Cardiac septum (tissue), 1 donor: ENCODE measurements at regions not wholly inside any gene's neighbourhood (a gene's known extent, or its start where the extent isn't known, plus 50 kb on each side); places are given as distances from the start of the nearest gene placed in this dataset.

Experiments
- DNase-seq: peaks from one replicate; pipeline ENCODE4 v3.0.0-alpha.2; 2020; ENCODE audit warnings: low spot score
- intact Hi-C: fragments of 100-400 bp; cut with DNase I; formaldehyde crosslinking; loops from one replicate; pipeline ENCODE4 v1.14.0; 2022
- donor health status: DM: no; HTN: no; CAD: no.

- DNase-seq, result no peak
- intact Hi-C loops, result no loop called here
Measured at GRCh38 chr5:152813526-152813925, 408.4 kb upstream of the NMUR2 start.

- intact Hi-C loops, result no loop called here
- no peak for DNase-seq
Measured at GRCh38 chr5:152819891-152820290, 414.8 kb upstream of the NMUR2 start.

- intact Hi-C loops, result no loop called here
- DNase-seq, result no peak
Measured at GRCh38 chr5:152824316-152824715, 419.2 kb upstream of the NMUR2 start.

GRCh38 chr5:152838241-152838786, 433.2 kb upstream of the NMUR2 start:
- intact Hi-C loops, result no loop called here
- DNase-seq, result no peak

- DNase-seq, result no peak
- intact Hi-C loops, result no loop called here
Measured at GRCh38 chr5:152844713-152845112, 439.6 kb upstream of the NMUR2 start.

GRCh38 chr5:152853361-152853760, 448.3 kb upstream of the NMUR2 start:
- intact Hi-C loops, result no loop called here
- DNase-seq, result no peak

- intact Hi-C loops, result no loop called here
- DNase-seq, result no peak
Measured at GRCh38 chr5:152855441-152855840, 450.4 kb upstream of the NMUR2 start.

- DNase-seq, result no peak
- intact Hi-C loops, result no loop called here
Measured at GRCh38 chr5:152861231-152861630, 456.2 kb upstream of the NMUR2 start.

- intact Hi-C loops, result no loop called here
- DNase-seq, result no peak
Measured at GRCh38 chr5:152864447-152864846, 459.4 kb upstream of the NMUR2 start.

- intact Hi-C loops, result no loop called here
- no peak for DNase-seq
Measured at GRCh38 chr5:152864991-152865390, 459.9 kb upstream of the NMUR2 start.

- DNase-seq, result no peak
Measured at GRCh38 chr5:152869971-152870370, 464.9 kb upstream of the NMUR2 start.

GRCh38 chr5:152882621-152883020, 477.5 kb upstream of the NMUR2 start:
- DNase-seq, result no peak
- intact Hi-C loops, result no loop called here

More at GRCh38 chr5:152869971-152870370, 464.9 kb upstream of the NMUR2 start:
- intact Hi-C loops, result no loop called here

GRCh38 chr5:152883066-152883775, 478.1 kb upstream of the NMUR2 start:
- intact Hi-C loops, result no loop called here
- no peak for DNase-seq

GRCh38 chr5:152884006-152884405, 478.9 kb upstream of the NMUR2 start:
- no peak for DNase-seq
- intact Hi-C loops, result no loop called here

- intact Hi-C loops, result no loop called here
- DNase-seq, result no peak
Measured at GRCh38 chr5:152900332-152900731, 495.3 kb upstream of the NMUR2 start.

- no peak for DNase-seq
- intact Hi-C loops, result no loop called here
Measured at GRCh38 chr5:152901754-152902153, 496.7 kb upstream of the NMUR2 start.

GRCh38 chr5:152905286-152905685, 500.2 kb upstream of the NMUR2 start:
- no peak for DNase-seq

GRCh38 chr5:152907488-152908245, 502.6 kb upstream of the NMUR2 start:
- no peak for DNase-seq
- intact Hi-C loops, result no loop called here

More at GRCh38 chr5:152905286-152905685, 500.2 kb upstream of the NMUR2 start:
- intact Hi-C loops, result no loop called here

GRCh38 chr5:152912924-152913323, 507.8 kb upstream of the NMUR2 start:
- DNase-seq, result no peak
- intact Hi-C loops, result no loop called here

GRCh38 chr5:152932621-152933020, 527.5 kb upstream of the NMUR2 start:
- DNase-seq, result no peak
- intact Hi-C loops, result no loop called here

GRCh38 chr5:152933056-152933455, 528.0 kb upstream of the NMUR2 start:
- intact Hi-C loops, result no loop called here
- no peak for DNase-seq
